ENCODE measurements at regions not wholly inside any gene's neighbourhood (a gene's known extent, or its start where the extent isn't known, plus 50 kb on each side); places are given as distances from the start of the nearest gene placed in this dataset.

GRCh38 chr1:112165375-112165774, 175.9 kb upstream of the KCND3 start:
- Histone ChIP-seq H3K27ac (no peak overlapping the region), H3K4me3 (no peak overlapping the region), H3K4me1 (no peaks in the 10 kb centered on the region), H3K9me3 (no peaks in the 10 kb centered on the region), H3K36me3 (no peaks in the 10 kb centered on the region), H3K27me3 (no peaks in the 10 kb centered on the region)
- TF ChIP-seq POLR2A (IDR thresholded peaks at IDR 0.05): no peak
- no peak for TF ChIP-seq POLR2AphosphoS5 (IDR thresholded peaks at IDR 0.05)
- TF ChIP-seq CTCF (IDR thresholded peaks at IDR 0.05): no peak
- TF ChIP-seq EP300 (IDR thresholded peaks at IDR 0.05): no peak
- WGBS: 85% methylated on average over 3 of the region's 3 CpGs
- no peak for DNase-seq (ENCODE audit: low spot score in 2 of 2)

- Histone ChIP-seq H3K36me3 (no peaks in the 10 kb centered on the region), H3K4me1 (no peaks in the 10 kb centered on the region), H3K9me3 (no peaks in the 10 kb centered on the region), H3K4me3 (no peak overlapping the region), H3K27ac (no peak overlapping the region), H3K27me3 (no peaks in the 10 kb centered on the region)
- no peak for DNase-seq (ENCODE audit: low spot score in 2 of 2)
- no peak for TF ChIP-seq EP300 (IDR thresholded peaks at IDR 0.05)
- no peak for TF ChIP-seq CTCF (IDR thresholded peaks at IDR 0.05)
These were observed 180.0 kb upstream of the KCND3 start for GRCh38 chr1:112169517-112169916.

- H3K27ac ChIP-seq: no peak overlapping the region
- H3K4me3 ChIP-seq: no peak overlapping the region
- no peaks in the 10 kb centered on the region for H3K9me3 ChIP-seq
- no peaks in the 10 kb centered on the region for H3K4me1 ChIP-seq
- TF ChIP-seq POLR2A (IDR thresholded peaks at IDR 0.05) (no peak), CTCF (IDR thresholded peaks at IDR 0.05) (no peak), EP300 (IDR thresholded peaks at IDR 0.05) (no peak), POLR2AphosphoS5 (IDR thresholded peaks at IDR 0.05) (no peak)
- no peaks in the 10 kb centered on the region for H3K36me3 ChIP-seq
- DNase-seq (ENCODE audit: low spot score in 2 of 2): no peak
- H3K27me3 ChIP-seq: no peaks in the 10 kb centered on the region
- WGBS: 25% methylated on average over 2 of the region's 2 CpGs
These were observed 182.9 kb upstream of the KCND3 start for GRCh38 chr1:112172294-112172882.

GRCh38 chr1:112177314-112177713, 187.8 kb upstream of the KCND3 start:
- TF ChIP-seq CTCF (IDR thresholded peaks at IDR 0.05): no peak
- no peak for TF ChIP-seq POLR2A (IDR thresholded peaks at IDR 0.05)
- no peak for TF ChIP-seq EP300 (IDR thresholded peaks at IDR 0.05)
- TF ChIP-seq POLR2AphosphoS5 (IDR thresholded peaks at IDR 0.05): no peak
- Histone ChIP-seq H3K27ac (no peak overlapping the region), H3K9me3 (no peaks in the 10 kb centered on the region), H3K4me3 (no peak overlapping the region), H3K4me1 (no peaks in the 10 kb centered on the region), H3K27me3 (no peaks in the 10 kb centered on the region), H3K36me3 (no peaks in the 10 kb centered on the region)
- WGBS: 63% methylated on average over 6 of the region's 6 CpGs
- no peak for DNase-seq (ENCODE audit: low spot score in 2 of 2)

GRCh38 chr1:112188611-112189010, 199.1 kb upstream of the KCND3 start:
- DNase-seq (ENCODE audit: low spot score in 2 of 2): no peak
- Histone ChIP-seq H3K27ac (no peak overlapping the region), H3K9me3 (no peaks in the 10 kb centered on the region), H3K36me3 (no peaks in the 10 kb centered on the region), H3K4me1 (no peaks in the 10 kb centered on the region), H3K4me3 (no peak overlapping the region), H3K27me3 (no peaks in the 10 kb centered on the region)
- no peak for TF ChIP-seq POLR2A (IDR thresholded peaks at IDR 0.05)
- TF ChIP-seq EP300 (IDR thresholded peaks at IDR 0.05): no peak
- no peak for TF ChIP-seq CTCF (IDR thresholded peaks at IDR 0.05)
- no peak for TF ChIP-seq POLR2AphosphoS5 (IDR thresholded peaks at IDR 0.05)

All from suprapubic skin (tissue), 4 donors.